Right hindlimb (tissue), 1 donor: ENCODE measurements at regions not wholly inside any gene's neighbourhood (a gene's known extent, or its start where the extent isn't known, plus 50 kb on each side); places are given as distances from the start of the nearest gene placed in this dataset.
A peak's percentile ranks its signal among the peaks of the same experiment; 100 is the strongest.

Experiments used
- DNase-seq: peaks from one replicate; pipeline ENCODE4 v3.0.0-alpha.2; 2018

GRCh38 chr13:108439556-108439955 is 170.0 kb downstream of the TNFSF13B start:
- DNase-seq: no peak

- DNase-seq: no peak
Observed at GRCh38 chr13:108444448-108444847, 174.9 kb downstream of the TNFSF13B start.

GRCh38 chr13:108448891-108449290 is 179.4 kb downstream of the TNFSF13B start:
- DNase-seq: no peak

GRCh38 chr13:108451121-108451520 is 178.3 kb upstream of the MYO16 start:
- no peak for DNase-seq

- DNase-seq: no peak
Observed at GRCh38 chr13:108455320-108455719, 174.1 kb upstream of the MYO16 start.

- no peak for DNase-seq
Observed at GRCh38 chr13:108460043-108460442, 169.4 kb upstream of the MYO16 start.

GRCh38 chr13:108460746-108461145 is 168.7 kb upstream of the MYO16 start:
- DNase-seq: no peak

- DNase-seq: no peak
Observed at GRCh38 chr13:108463340-108463739, 166.1 kb upstream of the MYO16 start.

- no peak for DNase-seq
Observed at GRCh38 chr13:108470921-108471320, 158.5 kb upstream of the MYO16 start.

- DNase-seq: no peak
Observed at GRCh38 chr13:108475181-108475580, 154.2 kb upstream of the MYO16 start.

- no peak for DNase-seq
Observed at GRCh38 chr13:108477376-108477775, 152.0 kb upstream of the MYO16 start.

- no peak for DNase-seq
Observed at GRCh38 chr13:108478179-108478578, 151.2 kb upstream of the MYO16 start.

- DNase-seq: no peak
Observed at GRCh38 chr13:108483981-108484380, 145.4 kb upstream of the MYO16 start.

GRCh38 chr13:108486096-108486495 is 143.3 kb upstream of the MYO16 start:
- DNase-seq: no peak

- DNase-seq: no peak
Observed at GRCh38 chr13:108494991-108495645, 134.3 kb upstream of the MYO16 start.

- peak; percentile 29 for DNase-seq
Observed at GRCh38 chr13:108495646-108496361, 133.6 kb upstream of the MYO16 start.

- DNase-seq: no peak
Observed at GRCh38 chr13:108496362-108497210, 132.8 kb upstream of the MYO16 start.

GRCh38 chr13:108500711-108501110 is 128.7 kb upstream of the MYO16 start:
- no peak for DNase-seq

GRCh38 chr13:108508263-108508662 is 121.1 kb upstream of the MYO16 start:
- DNase-seq: no peak

- no peak for DNase-seq
Observed at GRCh38 chr13:108525827-108526226, 103.6 kb upstream of the MYO16 start.

GRCh38 chr13:108526286-108526685 is 103.1 kb upstream of the MYO16 start:
- no peak for DNase-seq

GRCh38 chr13:108527844-108528243 is 101.6 kb upstream of the MYO16 start:
- DNase-seq: no peak

GRCh38 chr13:108528303-108528702 is 101.1 kb upstream of the MYO16 start:
- DNase-seq: no peak

- DNase-seq: no peak
Observed at GRCh38 chr13:108533842-108534241, 95.6 kb upstream of the MYO16 start.
